ENCODE measurements at regions not wholly inside any gene's neighbourhood (a gene's known extent, or its start where the extent isn't known, plus 50 kb on each side); places are given as distances from the start of the nearest gene placed in this dataset.

- DNase-seq (ENCODE audit: low read depth, low spot score): no peak
- no peak overlapping the region for H3K27ac ChIP-seq (ENCODE audit: low read length)
- TF ChIP-seq REST (IDR thresholded peaks at IDR 0.05; ENCODE audit: insufficient read depth in 1 of 2, low read depth in 2 of 2, low read length in 1 of 2) (no peak), TCF7L2 (IDR thresholded peaks at IDR 0.05; ENCODE audit: low read depth, low read length) (no peak), CTCF (IDR thresholded peaks at IDR 0.05) (no peak), POLR2AphosphoS5 (IDR thresholded peaks at IDR 0.05; ENCODE audit: low read depth, low read length) (no peak), SIN3A (IDR thresholded peaks at IDR 0.05; ENCODE audit: borderline replicate concordance, insufficient read depth, low read depth, low read length) (no peak)
- CTCF ChIA-PET: no interaction called here
- H3K9me3 ChIP-seq (ENCODE audit: control insufficient read depth, insufficient read depth, low read depth, low read length): no peaks in the 10 kb centered on the region
- no peaks in the 10 kb centered on the region for H3K27me3 ChIP-seq (ENCODE audit: control insufficient read depth, insufficient read depth, low read length)
- H3K4me1 ChIP-seq (ENCODE audit: control insufficient read depth, insufficient read depth, low read length): no peaks in the 10 kb centered on the region
- no TSS peak for BruUV-seq (replicated peaks)
- ATAC-seq: no peak
- in situ Hi-C loops (cut with HindIII; ENCODE audit: low pct_unique_long_range_greater_than_20kb, low sequenced_read_pairs): no loop called here
- no peaks in the 10 kb centered on the region for H3K36me3 ChIP-seq (ENCODE audit: control insufficient read depth, insufficient read depth, low read length)
- POLR2A ChIA-PET: no interaction called here
- H3K4me3 ChIP-seq (ENCODE audit: low read depth in 2 of 2, low read length in 2 of 2): no peak overlapping the region
- intact Hi-C loops (cut with micrococcal nuclease; ENCODE audit: unreplicated experiment): no loop called here
These were observed 219.3 kb upstream of the GRIN3A start for GRCh38 chr9:101957705-101958104.

GRCh38 chr9:101951598-101951997, 213.2 kb upstream of the GRIN3A start:
- ChIA-PET CTCF (no interaction called here), POLR2A (no interaction called here)
- H3K27me3 ChIP-seq (ENCODE audit: control insufficient read depth, insufficient read depth, low read length): no peaks in the 10 kb centered on the region
- H3K9me3 ChIP-seq (ENCODE audit: control insufficient read depth, insufficient read depth, low read depth, low read length): no peaks in the 10 kb centered on the region
- H3K27ac ChIP-seq (ENCODE audit: low read length): no peak overlapping the region
- in situ Hi-C loops (cut with HindIII; ENCODE audit: low pct_unique_long_range_greater_than_20kb, low sequenced_read_pairs) (no loop called here), intact Hi-C loops (cut with micrococcal nuclease; ENCODE audit: unreplicated experiment) (no loop called here)
- H3K4me3 ChIP-seq (ENCODE audit: low read depth in 2 of 2, low read length in 2 of 2): no peak overlapping the region
- no peak for DNase-seq (ENCODE audit: low read depth, low spot score)
- H3K4me1 ChIP-seq (ENCODE audit: control insufficient read depth, insufficient read depth, low read length): no peaks in the 10 kb centered on the region
- H3K36me3 ChIP-seq (ENCODE audit: control insufficient read depth, insufficient read depth, low read length): no peaks in the 10 kb centered on the region
- TF ChIP-seq TCF7L2 (IDR thresholded peaks at IDR 0.05; ENCODE audit: low read depth, low read length) (no peak), REST (IDR thresholded peaks at IDR 0.05; ENCODE audit: insufficient read depth in 1 of 2, low read depth in 2 of 2, low read length in 1 of 2) (no peak), CTCF (IDR thresholded peaks at IDR 0.05) (no peak), SIN3A (IDR thresholded peaks at IDR 0.05; ENCODE audit: borderline replicate concordance, insufficient read depth, low read depth, low read length) (no peak), POLR2AphosphoS5 (IDR thresholded peaks at IDR 0.05; ENCODE audit: low read depth, low read length) (no peak)
- BruUV-seq (replicated peaks): no TSS peak
- ATAC-seq: no peak
